ENCODE measurements at regions not wholly inside any gene's neighbourhood (a gene's known extent, or its start where the extent isn't known, plus 50 kb on each side); places are given as distances from the start of the nearest gene placed in this dataset.

- TF ChIP-seq MGA (IDR thresholded peaks at IDR 0.05) = no peak
- TF ChIP-seq ZC3H4 (CRISPR knock-in tag; IDR thresholded peaks at IDR 0.05; ENCODE audit: borderline replicate concordance) = no peak
- TF ChIP-seq ZNF77 (CRISPR knock-in tag; IDR thresholded peaks at IDR 0.05) = no peak
- TF ChIP-seq SIX5 (IDR thresholded peaks at IDR 0.05; ENCODE audit: borderline replicate concordance in 1 of 2, insufficient read depth in 1 of 2, low read depth in 1 of 2, low read length in 2 of 2) = no peak
- TF ChIP-seq RBFOX2 (IDR thresholded peaks at IDR 0.05; ENCODE audit: low read depth, low read length) = no peak
- no peak for TF ChIP-seq ZNF277 (CRISPR knock-in tag; IDR thresholded peaks at IDR 0.05; ENCODE audit: borderline replicate concordance)
- no peak for TF ChIP-seq C11orf30 (IDR thresholded peaks at IDR 0.05; ENCODE audit: low read depth)
These were observed 94.0 kb upstream of the HS3ST2 start (continued) for GRCh38 chr16:22719945-22720344.

All from K562 (cell line).